GM18909 (cell line): ENCODE measurements at regions not wholly inside any gene's neighbourhood (a gene's known extent, or its start where the extent isn't known, plus 50 kb on each side); places are given as distances from the start of the nearest gene placed in this dataset.
"Not testable (repeated sequence)": the region's sequence is repeated elsewhere in the genome, so short reads cannot be mapped to it uniquely, and the experiment has no call there.

ENCODE experiments used
- ATAC-seq: cut with Tn5 transposase; IDR thresholded peaks from one replicate; pipeline ENCODE4 v1.9.1; 2021; ENCODE audit warnings: mild to moderate bottlenecking; ENCODE audit not compliant: unreplicated experiment, poor library complexity

GRCh38 chr1:106398391-106398790 is 658.1 kb upstream of the PRMT6 start:
- ATAC-seq = no peak

DNA sequence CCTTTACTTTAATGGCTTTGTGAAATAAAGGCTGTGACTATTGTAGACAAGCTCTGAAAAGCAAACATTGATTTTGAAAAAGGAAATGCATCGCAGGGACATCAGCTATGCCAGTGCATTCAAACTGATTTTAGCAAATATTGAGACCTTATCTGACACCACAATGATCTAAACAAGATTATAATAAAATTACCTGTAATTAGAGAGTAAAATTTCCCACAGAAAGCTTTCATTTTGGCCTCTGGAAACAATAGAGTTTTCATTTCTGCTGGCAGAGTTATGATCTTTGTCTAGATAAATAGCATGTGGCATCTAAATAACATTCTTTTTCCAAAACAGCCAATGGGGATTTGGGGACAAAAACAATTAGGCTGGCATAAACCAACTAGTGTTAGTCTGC is 650.4 kb upstream of the PRMT6 start:
- no peak for ATAC-seq

DNA sequence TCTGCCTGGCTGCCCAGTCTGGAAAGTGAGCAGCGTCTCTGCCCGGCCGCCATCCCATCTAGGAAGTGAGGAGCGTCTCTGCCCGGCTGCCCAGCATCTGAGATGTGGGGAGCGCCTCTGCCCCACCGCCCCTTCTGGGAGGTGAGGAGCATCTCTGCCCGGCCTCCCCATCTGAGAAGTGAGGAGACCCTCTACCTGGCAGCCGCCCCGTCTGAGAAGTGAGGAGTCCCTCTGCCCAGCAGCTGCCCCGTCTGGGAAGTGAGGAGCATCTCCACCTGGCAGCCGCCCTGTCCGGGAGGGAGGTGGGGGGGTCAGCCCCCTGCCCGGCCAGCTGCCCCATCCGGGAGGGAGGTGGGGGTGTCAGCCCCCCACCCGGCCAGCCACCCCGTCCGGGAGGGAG is 644.2 kb upstream of the PRMT6 start:
- ATAC-seq = not testable (repeated sequence)

- no peak for ATAC-seq
Observed at GRCh38 chr1:106435269-106435668, 621.2 kb upstream of the PRMT6 start.

- ATAC-seq = no peak
Observed at GRCh38 chr1:106439475-106439874, 617.0 kb upstream of the PRMT6 start.

GRCh38 chr1:106447466-106447865 is 609.0 kb upstream of the PRMT6 start:
- ATAC-seq = no peak

DNA sequence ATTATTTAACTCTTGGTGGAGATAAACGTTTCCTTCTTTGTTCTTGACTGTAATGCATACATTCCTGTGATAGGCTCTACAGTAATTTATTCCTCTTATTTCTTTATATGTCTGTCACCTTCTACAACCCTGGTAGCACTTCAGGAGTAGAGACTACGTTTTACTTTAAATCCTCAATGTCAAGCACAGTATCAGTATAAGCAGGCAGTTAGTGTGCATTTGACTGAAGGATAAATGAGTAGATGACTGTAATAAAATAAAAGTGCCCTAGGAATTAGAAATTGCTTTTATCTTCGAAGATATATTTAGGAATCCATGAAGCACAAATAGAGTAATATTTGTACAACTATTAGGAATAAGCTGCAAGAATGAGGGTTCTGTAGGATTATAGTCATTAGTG is 599.6 kb upstream of the PRMT6 start:
- no peak for ATAC-seq

- ATAC-seq = no peak
Observed at GRCh38 chr1:106457368-106457767, 599.1 kb upstream of the PRMT6 start.

DNA sequence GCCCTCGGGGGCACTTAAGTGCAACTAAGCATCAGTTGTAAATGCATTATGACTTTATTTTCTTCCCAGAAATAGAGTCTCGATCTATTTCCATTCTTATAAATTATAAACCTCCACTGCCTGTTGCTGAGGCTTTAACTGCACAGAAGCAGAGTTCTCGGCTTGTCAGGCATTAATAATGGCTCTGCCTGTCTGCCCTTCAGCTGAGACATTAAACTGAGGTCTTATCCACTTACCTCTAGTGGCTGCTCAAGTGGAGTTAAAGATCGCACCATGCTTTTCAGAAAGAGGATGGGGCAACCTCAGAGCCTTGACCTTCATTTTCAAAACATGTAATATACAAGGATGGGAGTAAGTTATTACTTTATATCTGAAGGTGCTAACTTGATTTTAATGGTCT is 597.6 kb upstream of the PRMT6 start:
- ATAC-seq = no peak

DNA sequence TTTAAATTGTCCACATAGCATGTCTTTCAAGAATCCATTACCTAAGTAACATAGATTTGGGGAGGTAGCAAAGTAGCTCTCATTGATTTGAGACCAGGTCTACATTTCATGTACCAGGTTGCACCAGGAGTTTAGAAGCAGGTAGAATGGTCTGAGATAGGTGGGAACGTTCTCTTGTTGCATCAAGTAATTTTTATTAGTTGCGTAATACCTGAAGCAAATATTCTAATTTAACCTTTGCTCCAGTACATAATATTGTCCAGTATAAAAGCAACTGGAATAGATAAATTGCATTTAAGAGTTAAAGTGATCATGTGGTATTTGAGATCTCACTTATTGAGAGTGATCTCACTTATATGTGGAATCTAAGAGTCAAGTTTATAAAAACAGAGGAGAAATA is 597.1 kb upstream of the PRMT6 start:
- no peak for ATAC-seq

- no peak for ATAC-seq
Observed at GRCh38 chr1:106465666-106466065, 590.8 kb upstream of the PRMT6 start.

DNA sequence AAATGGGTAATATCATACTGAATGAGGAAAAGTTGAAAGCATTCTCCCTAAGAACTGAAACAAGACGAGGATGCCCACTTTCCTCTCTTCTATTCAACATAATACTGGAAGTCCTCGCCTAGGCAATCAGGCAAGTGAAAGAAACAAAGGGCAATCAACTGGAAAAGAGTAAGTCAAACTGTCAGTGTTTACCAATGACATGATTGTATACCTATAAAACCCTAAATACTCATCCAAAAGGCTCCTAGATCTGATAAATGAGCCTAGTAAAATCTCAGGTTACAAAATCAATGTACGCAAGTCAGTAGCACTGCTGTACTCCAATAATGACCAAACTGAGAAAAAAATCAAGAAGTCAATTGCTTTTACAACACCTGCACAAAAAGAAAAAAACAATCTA is 575.8 kb upstream of the PRMT6 start:
- no peak for ATAC-seq

- ATAC-seq = no peak
Observed at GRCh38 chr1:106492880-106493279, 563.6 kb upstream of the PRMT6 start.

GRCh38 chr1:106494646-106495045 is 561.8 kb upstream of the PRMT6 start:
- ATAC-seq = no peak

DNA sequence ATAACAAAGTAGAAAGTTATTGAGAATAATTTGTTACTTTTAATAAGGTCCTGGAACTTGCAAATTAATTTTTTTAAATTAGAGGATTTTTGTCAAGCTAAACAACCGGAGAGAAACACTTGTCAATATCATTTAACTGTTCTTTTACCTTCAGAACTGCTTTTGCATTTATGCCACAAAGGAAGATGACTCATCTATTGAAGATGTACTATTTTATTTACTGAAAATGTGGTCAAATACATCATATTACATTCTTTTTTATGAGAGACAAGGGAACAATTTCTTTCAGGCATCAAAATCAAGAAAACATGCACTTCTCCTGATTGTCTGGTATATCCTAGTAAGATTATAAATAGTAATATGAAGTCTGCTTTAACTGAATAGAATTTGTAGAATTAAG is 558.2 kb upstream of the PRMT6 start:
- no peak for ATAC-seq

- ATAC-seq = no peak
Observed at GRCh38 chr1:106502659-106503058, 553.8 kb upstream of the PRMT6 start.

DNA sequence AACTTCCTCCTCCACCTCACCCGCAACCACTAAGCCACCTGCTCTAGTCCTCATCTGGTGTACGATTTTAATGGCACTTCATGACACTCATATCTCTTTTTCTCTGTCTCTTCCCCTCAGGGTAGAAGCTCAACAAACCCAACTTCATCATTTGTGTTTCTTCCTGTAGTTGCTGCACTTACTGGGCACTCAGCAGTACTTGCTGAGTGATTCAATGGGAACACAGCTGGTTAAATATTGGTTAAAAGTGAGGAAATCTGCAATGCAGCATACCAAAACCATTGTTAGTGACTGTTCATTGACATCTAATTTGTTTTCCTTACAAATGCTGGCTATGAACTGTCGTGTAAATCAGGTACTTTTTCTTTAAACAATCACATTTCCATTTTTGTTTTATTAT is 541.1 kb upstream of the PRMT6 start:
- no peak for ATAC-seq

DNA sequence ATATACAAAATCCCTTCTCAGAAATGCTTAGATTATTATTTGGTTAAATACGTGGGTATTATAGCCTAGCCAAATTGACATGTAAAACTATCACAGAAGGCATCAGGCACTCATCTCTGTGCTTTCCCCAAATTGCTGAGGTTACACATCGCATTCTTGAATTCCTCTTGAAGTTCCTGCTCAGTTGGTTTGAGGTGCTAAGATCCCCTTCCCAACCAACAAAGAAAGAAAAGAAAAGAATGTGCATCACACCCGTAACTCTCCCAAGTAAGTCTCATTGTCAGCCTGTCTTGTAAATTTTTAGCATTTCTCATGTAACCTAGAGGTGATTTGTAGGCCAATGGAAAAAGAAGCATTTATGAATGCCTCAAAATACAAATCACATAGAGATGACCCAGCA is 539.2 kb upstream of the PRMT6 start:
- ATAC-seq = no peak

DNA sequence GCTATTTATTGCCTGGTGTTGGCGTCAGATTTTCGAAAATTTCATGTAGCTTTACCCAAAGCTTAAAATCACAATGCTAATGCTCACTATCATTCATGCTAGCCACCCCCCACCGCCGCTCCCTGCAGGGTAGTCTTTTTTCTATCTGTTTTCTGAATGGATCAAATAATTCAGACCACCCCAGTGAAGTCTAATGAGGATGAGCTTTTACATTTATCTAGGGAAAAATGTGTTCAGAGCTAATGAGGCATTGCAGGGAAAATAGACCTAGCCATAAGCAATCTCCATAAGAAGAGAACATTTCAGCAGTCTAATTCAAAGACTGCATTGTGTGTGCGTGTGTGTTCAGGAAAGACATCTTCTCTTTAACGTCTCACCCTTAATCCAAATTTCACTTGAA is 533.0 kb upstream of the PRMT6 start:
- no peak for ATAC-seq

DNA sequence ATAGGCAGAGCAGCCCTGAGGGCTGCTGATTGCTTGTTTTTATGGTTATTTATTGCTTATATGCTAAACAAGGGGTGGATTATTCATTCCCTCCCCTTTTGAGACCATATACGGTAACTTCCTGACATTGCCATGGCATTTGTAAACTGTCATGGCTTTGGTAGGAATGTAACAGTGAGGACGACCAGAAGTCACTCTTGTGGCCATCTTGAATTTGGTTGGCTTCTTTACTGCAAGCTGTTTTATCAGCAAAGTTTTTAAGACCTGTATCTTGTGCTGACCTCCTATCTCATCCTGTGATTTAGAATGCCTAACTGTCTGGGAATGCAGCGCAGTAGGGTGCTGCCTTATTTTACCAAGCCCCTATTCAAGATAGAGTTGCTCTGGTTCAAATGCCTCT is 531.8 kb upstream of the PRMT6 start:
- ATAC-seq = no peak

DNA sequence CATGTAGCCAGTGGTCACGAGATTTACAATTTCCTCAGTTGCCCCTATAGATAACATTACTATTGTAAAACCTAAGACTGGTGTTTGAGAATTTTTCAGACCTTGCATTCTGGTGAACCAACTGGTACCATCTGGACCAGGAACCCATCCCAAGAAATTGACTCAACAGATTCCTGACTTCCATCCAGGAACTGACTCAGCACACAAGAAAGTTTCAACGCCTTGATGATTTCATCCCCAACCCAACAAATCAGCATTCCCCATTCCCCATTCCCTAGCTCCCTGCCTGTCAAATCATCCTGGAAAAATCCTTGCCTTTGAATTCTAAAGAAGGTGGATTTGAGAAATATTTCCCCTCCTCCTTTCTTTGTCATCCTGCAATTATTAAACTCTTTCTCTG is 529.8 kb upstream of the PRMT6 start:
- no peak for ATAC-seq

GRCh38 chr1:106534612-106535011 is 521.9 kb upstream of the PRMT6 start:
- ATAC-seq = no peak

DNA sequence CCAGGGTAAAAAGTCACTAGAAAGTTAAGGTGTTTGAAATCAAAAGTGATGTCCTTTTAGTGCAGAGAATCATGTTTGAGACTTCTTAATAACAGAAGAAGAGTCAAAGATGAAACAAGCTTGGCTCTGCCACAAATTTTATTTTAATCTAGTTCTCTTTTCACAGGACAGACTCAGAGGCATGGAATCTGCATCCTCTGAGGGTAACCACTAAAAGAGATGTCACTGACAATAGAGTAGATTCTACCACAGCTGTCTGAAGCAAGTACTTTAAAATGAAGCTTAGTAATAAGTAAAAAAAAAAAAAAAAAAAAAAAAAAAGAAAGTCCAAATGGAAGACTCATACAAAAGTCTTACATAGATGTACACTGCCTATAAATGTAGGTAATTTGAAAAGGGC is 519.7 kb upstream of the PRMT6 start:
- ATAC-seq = no peak
